Gastrocnemius medialis (tissue), 4 donors: ENCODE measurements at regions not wholly inside any gene's neighbourhood (a gene's known extent, or its start where the extent isn't known, plus 50 kb on each side); places are given as distances from the start of the nearest gene placed in this dataset.

Source experiments
- ATAC-seq, 2 donors: fragments of 150-250 bp; one replicate each; pipeline ENCODE4 v1.9.1; 2016
- DNase-seq, 2 donors: peaks; one replicate each; pipeline ENCODE4 v3.0.0-alpha.2; 2019
- H3K27ac ChIP-seq, 4 donors: fragments of 200-600 bp; sonication (generic); 1 replicate in 1 of 4; 2 replicates in 3 of 4; pipeline ENCODE4 v1.5.1; 2016 to 2018; ENCODE audit warnings: mild to moderate bottlenecking in 2 of 4, moderate library complexity in 1 of 4
- H3K27me3 ChIP-seq, 3 donors: fragments of 200-600 bp; sonication (generic) in 2 of 3; 1 replicate in 1 of 3; 2 replicates in 2 of 3; pipeline versions ENCODE4 v1.5.1 to v1.6.0; 2016 to 2019; ENCODE audit warnings: mild to moderate bottlenecking in 1 of 3, moderate library complexity in 1 of 3
- H3K36me3 ChIP-seq, 2 donors: fragments of 200-600 bp; sonication (generic) in 1 of 2; one replicate each; pipeline ENCODE4 v1.5.1; 2017 to 2018
- H3K4me1 ChIP-seq, 2 donors: fragments of 200-600 bp; sonication (generic) in 1 of 2; one replicate each; pipeline ENCODE4 v1.5.1; 2016 to 2017; ENCODE audit warnings: mild to moderate bottlenecking in 2 of 2
- H3K4me3 ChIP-seq, 4 donors: fragments of 200-600 bp; sonication (generic) in 3 of 4; 1 replicate in 1 of 4; 2 replicates in 3 of 4; pipeline ENCODE4 v1.5.1; 2016 to 2019; ENCODE audit warnings: mild to moderate bottlenecking in 2 of 4
- H3K9me3 ChIP-seq, 3 donors: fragments of 200-600 bp; sonication (generic) in 2 of 3; 1 replicate in 1 of 3; 2 replicates in 2 of 3; pipeline ENCODE4 v1.5.1; 2016 to 2019
- CTCF ChIP-seq, 5 experiments: fragments of 450-650 bp in 3 of 5; fragments of 200-600 bp in 2 of 5; sonication (generic) in 2 of 5; IDR thresholded peaks in 4 of 5; conservative IDR thresholded peaks in 1 of 5; 1 replicate in 4 of 5; 2 replicates in 1 of 5; pipeline ENCODE4 v1.5.1; 2016 to 2019; ENCODE audit warnings: antibody characterized with exemption in 5 of 5, mild to moderate bottlenecking in 3 of 5, moderate library complexity in 3 of 5
- POLR2A ChIP-seq, 2 donors: fragments of 450-650 bp; IDR thresholded peaks; one replicate each; pipeline ENCODE4 v1.6.1; 2017; ENCODE audit warnings: antibody characterized with exemption in 2 of 2, mild to moderate bottlenecking in 2 of 2, moderate library complexity in 2 of 2
- in situ Hi-C, 4 donors: fragments of 200-750 bp; cut with MboI; loops; one replicate each; pipeline versions ENCODE4 v1.15.0 to v1.8.0; 2017; ENCODE audit warnings: low sequenced_read_pairs in 4 of 4
- intact Hi-C: fragments of 100-400 bp; cut with DNase I; formaldehyde crosslinking; loops from one replicate; pipeline ENCODE4 v1.15.1; 2023; ENCODE audit warnings: low total_unique reads

- Histone ChIP-seq H3K36me3 (no peaks in the 10 kb centered on the region), H3K27me3 (no peaks in the 10 kb centered on the region), H3K27ac (no peak overlapping the region), H3K9me3 (no peaks in the 10 kb centered on the region), H3K4me1 (peaks cover 24 to 37% of the 10 kb centered on the region in 2 donors), H3K4me3 (no peak overlapping the region)
- no peak for ATAC-seq
- DNase-seq: no peak
- intact Hi-C loops (loop anchor here (5.0 to 10.0 kb wide), 2 partner anchors 90 to 142 kb away; no protein-coding TSS in a partner anchor), in situ Hi-C loops (loop anchor here in 1 of 4 donors (10.0 kb wide), 1 partner anchor 62 kb away; no protein-coding TSS in a partner anchor)
- no peak for TF ChIP-seq CTCF (IDR thresholded peaks at IDR 0.05 in 4 of 5, conservative IDR thresholded peaks at IDR 0.05 in 1 of 5)
- no peak for TF ChIP-seq POLR2A (IDR thresholded peaks at IDR 0.05)
These were observed 55.4 kb upstream of the NCOR2 start for GRCh38 chr12:124622764-124623163.

GRCh38 chr12:124622331-124622730 is 54.9 kb upstream of the NCOR2 start:
- no peaks in the 10 kb centered on the region for H3K27me3 ChIP-seq
- no peak overlapping the region for H3K27ac ChIP-seq
- in situ Hi-C loops (loop anchor here in 1 of 4 donors (10.0 kb wide), 1 partner anchor 62 kb away; no protein-coding TSS in a partner anchor), intact Hi-C loops (loop anchor here (5.0 to 10.0 kb wide), 2 partner anchors 90 to 142 kb away; no protein-coding TSS in a partner anchor)
- H3K4me3 ChIP-seq: no peak overlapping the region
- ATAC-seq (no peak), DNase-seq (no peak)
- peaks cover 24 to 36% of the 10 kb centered on the region in 2 donors for H3K4me1 ChIP-seq
- no peaks in the 10 kb centered on the region for H3K36me3 ChIP-seq
- no peaks in the 10 kb centered on the region for H3K9me3 ChIP-seq
- TF ChIP-seq POLR2A (IDR thresholded peaks at IDR 0.05): no peak
- no peak for TF ChIP-seq CTCF (IDR thresholded peaks at IDR 0.05 in 4 of 5, conservative IDR thresholded peaks at IDR 0.05 in 1 of 5)

GRCh38 chr12:124621296-124621660 is 53.9 kb upstream of the NCOR2 start:
- intact Hi-C loops: loop anchor here (5.0 to 10.0 kb wide), 2 partner anchors 91 to 144 kb away; no protein-coding TSS in a partner anchor
- no peak for TF ChIP-seq CTCF (IDR thresholded peaks at IDR 0.05 in 4 of 5, conservative IDR thresholded peaks at IDR 0.05 in 1 of 5)
- TF ChIP-seq POLR2A (IDR thresholded peaks at IDR 0.05): no peak

GRCh38 chr12:124620606-124621295 is 53.3 kb upstream of the NCOR2 start:
- Histone ChIP-seq H3K27ac (peak overlapping the region in 3 of 4 donors; percentile 35 to 48 (median 47)), H3K9me3 (no peaks in the 10 kb centered on the region), H3K36me3 (no peaks in the 10 kb centered on the region), H3K4me1 (peaks cover 19 to 22% of the 10 kb centered on the region in 2 donors), H3K4me3 (no peak overlapping the region), H3K27me3 (no peaks in the 10 kb centered on the region)
- intact Hi-C loops (loop anchor here (5.0 to 10.0 kb wide), 2 partner anchors 92 to 144 kb away; no protein-coding TSS in a partner anchor), in situ Hi-C loops (loop anchor here in 1 of 4 donors (10.0 kb wide), 1 partner anchor 64 kb away; no protein-coding TSS in a partner anchor)
- DNase-seq (no peak), ATAC-seq (peak; percentile 26 to 31)
- TF ChIP-seq POLR2A (IDR thresholded peaks at IDR 0.05) (no peak), CTCF (IDR thresholded peaks at IDR 0.05 in 4 of 5, conservative IDR thresholded peaks at IDR 0.05 in 1 of 5) (no peak)

More at GRCh38 chr12:124621296-124621660, 53.9 kb upstream of the NCOR2 start:
- Histone ChIP-seq H3K4me1 (peaks cover 24 to 27% of the 10 kb centered on the region in 2 donors), H3K9me3 (no peaks in the 10 kb centered on the region), H3K27ac (peak overlapping the region in 3 of 4 donors; percentile 35 to 48 (median 47)), H3K27me3 (no peaks in the 10 kb centered on the region), H3K36me3 (no peaks in the 10 kb centered on the region), H3K4me3 (no peak overlapping the region)
- ATAC-seq (peak; percentile 70 to 89), DNase-seq (peak; percentile 50 to 78)
- in situ Hi-C loops: loop anchor here in 1 of 4 donors (10.0 kb wide), 1 partner anchor 64 kb away; no protein-coding TSS in a partner anchor
